ENCODE measurements at regions not wholly inside any gene's neighbourhood (a gene's known extent, or its start where the extent isn't known, plus 50 kb on each side); places are given as distances from the start of the nearest gene placed in this dataset.

DNA sequence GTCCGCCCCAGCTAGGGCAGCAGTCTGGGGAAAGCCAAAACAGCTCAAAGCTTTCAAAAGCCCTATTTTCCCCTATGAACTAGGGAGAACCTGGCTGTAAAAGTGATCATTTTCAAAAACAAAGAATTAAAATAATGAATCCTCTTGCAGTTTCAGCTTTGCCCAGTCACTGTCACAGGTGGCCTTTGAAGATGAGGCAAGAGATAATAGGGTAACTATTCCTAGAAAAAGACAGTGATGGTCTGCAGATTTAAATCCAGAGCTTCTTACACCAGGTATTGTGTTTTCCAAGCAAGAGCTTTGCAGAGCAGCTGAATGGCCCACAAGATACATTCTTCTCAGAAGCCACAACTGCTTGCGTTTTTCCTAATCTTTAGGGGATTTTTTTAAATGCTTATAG, 80.2 kb upstream of the NUDT4 start:
- TF ChIP-seq, protein P1, sequence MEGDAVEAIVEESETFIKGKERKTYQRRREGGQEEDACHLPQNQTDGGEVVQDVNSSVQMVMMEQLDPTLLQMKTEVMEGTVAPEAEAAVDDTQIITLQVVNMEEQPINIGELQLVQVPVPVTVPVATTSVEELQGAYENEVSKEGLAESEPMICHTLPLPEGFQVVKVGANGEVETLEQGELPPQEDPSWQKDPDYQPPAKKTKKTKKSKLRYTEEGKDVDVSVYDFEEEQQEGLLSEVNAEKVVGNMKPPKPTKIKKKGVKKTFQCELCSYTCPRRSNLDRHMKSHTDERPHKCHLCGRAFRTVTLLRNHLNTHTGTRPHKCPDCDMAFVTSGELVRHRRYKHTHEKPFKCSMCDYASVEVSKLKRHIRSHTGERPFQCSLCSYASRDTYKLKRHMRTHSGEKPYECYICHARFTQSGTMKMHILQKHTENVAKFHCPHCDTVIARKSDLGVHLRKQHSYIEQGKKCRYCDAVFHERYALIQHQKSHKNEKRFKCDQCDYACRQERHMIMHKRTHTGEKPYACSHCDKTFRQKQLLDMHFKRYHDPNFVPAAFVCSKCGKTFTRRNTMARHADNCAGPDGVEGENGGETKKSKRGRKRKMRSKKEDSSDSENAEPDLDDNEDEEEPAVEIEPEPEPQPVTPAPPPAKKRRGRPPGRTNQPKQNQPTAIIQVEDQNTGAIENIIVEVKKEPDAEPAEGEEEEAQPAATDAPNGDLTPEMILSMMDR (IDR thresholded peaks at IDR 0.05; ENCODE audit: low read depth, low read length, poor library complexity, severe bottlenecking): no peak
- TF ChIP-seq EZH2phosphoT487 (IDR thresholded peaks at IDR 0.05; ENCODE audit: borderline replicate concordance, low read length): no peak

Data from DOHH2 (cell line).